Ureter (tissue), 1 donor: ENCODE measurements at regions not wholly inside any gene's neighbourhood (a gene's known extent, or its start where the extent isn't known, plus 50 kb on each side); places are given as distances from the start of the nearest gene placed in this dataset.

Experiments
- DNase-seq: peaks from one replicate; pipeline ENCODE4 v3.0.0-alpha.2; 2020; ENCODE audit warnings: low spot score
- donor health status: DM: yes; HTN: yes; CAD: no.

DNA sequence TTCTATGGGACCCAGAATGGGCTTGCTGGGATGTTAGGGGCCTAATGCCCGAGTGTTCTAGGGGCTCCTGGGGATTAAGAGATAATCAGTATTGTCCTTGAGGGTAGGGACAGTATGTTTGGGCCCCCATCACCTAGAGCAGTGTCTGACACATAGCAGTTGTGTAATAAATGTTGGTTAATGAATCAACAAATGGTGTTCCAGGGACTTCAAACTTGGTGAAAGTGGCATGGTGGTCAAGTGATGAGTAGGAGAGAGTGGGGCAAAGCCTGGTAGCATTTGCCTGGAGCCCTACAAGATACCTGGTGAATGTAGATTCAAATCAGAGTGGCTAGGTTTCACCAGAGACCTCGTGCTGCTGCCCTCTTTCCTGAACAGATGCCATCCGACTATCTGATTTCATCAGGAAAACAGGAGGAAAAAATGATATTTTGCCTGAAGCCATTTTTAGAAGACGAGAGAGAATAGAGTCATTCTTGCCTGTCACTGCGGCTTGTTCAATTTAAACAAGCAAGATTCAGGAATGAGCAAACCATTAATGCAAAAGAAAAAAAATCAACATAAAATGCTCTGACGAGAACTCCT lies 117.3 kb downstream of the RPL22L1 start:
- no peak for DNase-seq

DNA sequence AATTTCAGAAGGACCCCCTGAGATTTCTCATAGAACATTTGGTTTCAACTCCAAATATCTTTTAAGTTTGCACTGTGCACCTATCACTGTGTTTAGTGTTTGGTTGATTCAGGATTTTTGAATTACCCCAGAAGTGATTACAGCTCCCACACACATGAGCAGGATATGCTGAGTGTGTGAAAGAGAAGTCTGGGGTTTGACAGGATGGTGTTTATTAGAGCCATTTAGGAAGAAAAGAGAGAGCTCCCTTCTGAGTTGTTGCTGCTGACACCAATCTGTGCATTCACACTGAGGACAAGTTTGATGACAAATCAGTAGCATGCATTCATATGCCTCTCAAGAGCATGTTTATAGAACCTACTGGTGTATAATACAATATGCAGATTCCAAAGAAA lies 118.1 kb downstream of the RPL22L1 start:
- DNase-seq = no peak

DNA sequence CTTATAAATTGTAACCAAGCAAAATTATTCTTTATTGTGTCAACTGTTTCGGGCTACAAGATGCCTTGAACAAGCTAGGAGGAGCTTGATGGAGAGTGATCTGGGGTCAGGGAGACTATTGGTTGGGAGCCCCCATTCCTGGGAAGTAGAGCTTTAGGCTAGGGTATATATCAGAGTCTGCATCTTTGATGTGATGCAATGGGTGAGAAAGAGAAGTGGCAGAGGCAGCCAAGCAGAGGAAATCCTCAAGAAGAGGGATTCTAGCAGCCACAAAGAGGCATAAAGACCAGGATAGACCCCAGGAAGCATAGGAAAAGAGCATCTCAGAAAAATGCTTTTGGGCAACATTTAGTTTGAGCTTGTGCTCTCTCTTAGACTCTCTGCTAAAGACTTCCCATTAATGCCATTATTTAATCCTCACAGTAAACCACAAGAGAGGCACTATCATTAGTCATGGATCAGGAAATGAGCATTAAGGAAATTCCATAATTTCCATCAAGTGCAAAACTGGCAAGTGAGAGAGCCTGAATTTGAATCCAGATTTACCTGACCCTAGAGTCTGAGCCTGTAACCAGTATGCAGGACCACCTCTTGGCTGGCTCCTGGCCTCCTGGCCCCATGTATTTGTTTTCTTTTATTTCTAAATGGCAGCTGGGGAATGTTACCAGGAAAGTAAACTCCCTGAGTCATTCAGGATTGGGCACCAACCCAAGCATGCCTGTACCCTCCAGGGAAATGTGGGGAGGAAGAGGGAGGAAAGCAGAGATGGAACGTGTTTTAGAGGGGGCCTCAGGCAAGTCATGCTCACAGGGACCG lies 118.7 kb downstream of the RPL22L1 start:
- peak; percentile 61 for DNase-seq

DNA sequence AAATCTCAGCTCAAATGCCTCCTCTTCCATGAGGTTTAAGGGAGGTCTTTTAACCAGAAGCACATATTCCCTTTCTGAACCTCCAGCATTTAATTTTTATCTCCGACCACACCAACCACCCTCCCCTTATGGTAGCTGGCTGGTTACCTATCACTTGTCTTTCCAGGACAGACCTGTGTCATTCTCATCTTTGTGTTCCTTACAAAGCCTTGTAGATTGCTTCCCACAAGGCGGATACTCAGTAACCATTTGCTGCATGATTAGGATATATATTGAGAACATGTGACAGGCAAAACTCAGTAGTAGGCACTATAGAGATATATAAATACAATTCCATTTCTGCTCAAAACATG lies 119.5 kb downstream of the RPL22L1 start:
- no peak for DNase-seq

DNA sequence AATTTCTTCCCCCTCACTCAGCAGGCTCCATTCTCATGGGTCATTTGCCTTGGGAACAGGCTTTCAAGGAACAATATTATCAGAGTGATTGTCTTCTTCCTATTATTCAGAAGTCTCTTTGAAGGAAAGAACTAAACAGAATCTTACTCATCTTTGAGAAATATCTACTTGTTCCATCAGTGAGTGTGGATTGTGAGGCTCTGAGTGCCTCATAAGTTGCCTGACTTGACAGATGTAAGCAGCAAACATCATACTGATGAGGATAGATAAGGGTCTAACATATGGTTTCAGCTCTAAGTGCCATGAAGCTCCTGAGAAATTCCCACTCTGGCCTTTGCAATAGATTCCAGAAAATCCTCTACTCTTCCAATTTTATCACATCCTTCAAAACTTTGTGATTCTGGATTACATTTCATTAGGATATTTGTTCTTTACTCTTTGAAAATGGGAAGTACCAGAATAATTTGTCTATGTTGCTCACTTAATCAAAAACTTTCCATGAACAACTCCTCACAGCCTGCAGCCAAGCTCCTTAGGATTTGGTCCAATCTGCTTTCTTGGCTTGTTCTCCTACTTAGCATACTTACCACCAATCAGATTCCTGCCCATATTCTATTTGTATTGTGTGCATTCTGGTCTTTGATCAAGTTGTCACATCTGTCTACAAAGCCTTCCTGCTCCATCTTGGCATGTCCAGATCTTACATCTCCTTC lies 120.1 kb downstream of the RPL22L1 start:
- DNase-seq = no peak

DNA sequence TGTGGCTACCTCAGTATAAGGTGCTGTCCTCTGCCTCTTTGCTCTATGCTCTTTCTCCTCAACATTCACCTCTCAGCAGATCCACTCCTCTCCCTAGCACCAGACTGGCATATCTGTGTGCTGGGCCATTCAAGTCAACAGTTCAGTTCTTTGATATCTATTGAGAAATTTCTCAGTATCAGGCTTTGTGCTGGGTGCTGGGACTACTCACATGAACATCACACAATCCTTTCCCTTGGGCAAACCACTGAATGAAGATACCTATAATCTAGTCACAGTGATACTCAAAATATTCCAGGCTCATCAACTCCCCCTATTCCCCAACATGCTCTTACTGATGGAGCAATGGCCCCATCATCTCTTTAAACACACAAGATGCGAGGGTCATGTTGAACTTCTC lies 120.8 kb downstream of the RPL22L1 start:
- DNase-seq = no peak

DNA sequence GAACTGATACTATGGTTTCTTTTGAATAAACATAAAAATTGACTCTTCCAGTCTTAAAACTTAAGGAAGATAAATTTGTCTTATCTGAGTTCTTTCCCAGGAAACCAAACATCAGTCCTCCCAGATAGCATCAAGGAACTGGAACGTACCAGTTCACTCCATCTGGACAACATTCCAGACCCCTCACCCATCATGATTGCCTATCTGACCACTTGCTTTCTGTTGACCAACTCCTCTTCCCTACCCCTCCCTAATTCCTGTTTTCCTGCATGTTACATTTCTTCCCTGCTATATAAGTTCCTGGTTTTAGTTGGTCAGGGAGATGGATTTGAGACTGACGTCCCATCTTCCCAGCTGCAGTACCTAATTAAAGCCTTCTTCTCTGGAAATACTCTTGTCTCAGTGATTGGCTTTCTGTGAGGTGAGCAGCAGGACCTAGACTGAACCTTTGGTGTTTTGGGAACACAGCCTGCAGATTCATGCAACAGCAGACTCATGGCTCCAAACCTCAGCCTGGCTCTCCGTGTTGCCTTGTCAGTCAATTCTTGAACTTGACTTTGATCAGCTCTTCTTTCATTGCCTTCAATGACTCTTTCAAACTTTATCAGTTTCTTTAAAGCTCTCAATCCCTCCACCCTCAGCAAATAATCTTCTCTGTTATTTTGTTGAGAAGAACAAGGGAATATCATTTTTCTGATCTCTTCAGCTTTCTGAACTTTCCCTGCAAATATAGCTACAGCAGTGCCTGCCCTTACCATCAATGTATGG lies 123.6 kb downstream of the RPL22L1 start:
- no peak for DNase-seq

DNA sequence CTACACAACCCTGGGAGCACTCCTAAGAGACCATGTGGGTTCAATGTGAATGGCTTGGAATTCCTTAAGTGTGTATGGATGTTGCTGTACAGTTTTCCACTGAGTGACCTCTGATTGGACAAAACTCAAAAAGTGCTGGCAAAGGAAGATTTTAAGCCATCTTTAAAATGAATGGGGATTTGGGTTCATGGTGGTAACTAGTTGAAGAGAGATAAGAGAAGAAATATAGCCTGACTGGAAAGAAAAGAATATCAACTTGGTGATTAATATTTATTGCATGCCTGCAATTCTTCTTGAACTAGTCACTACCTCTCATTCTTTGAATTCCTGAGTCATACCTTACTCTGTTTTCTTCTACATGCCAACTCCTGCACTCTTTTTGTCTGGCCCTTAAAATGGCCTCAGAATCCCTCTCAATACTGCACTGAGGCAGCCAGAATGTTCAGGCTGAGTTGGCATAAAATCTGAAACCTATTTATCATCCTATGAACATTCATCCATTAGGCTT lies 124.7 kb downstream of the RPL22L1 start:
- no peak for DNase-seq

DNA sequence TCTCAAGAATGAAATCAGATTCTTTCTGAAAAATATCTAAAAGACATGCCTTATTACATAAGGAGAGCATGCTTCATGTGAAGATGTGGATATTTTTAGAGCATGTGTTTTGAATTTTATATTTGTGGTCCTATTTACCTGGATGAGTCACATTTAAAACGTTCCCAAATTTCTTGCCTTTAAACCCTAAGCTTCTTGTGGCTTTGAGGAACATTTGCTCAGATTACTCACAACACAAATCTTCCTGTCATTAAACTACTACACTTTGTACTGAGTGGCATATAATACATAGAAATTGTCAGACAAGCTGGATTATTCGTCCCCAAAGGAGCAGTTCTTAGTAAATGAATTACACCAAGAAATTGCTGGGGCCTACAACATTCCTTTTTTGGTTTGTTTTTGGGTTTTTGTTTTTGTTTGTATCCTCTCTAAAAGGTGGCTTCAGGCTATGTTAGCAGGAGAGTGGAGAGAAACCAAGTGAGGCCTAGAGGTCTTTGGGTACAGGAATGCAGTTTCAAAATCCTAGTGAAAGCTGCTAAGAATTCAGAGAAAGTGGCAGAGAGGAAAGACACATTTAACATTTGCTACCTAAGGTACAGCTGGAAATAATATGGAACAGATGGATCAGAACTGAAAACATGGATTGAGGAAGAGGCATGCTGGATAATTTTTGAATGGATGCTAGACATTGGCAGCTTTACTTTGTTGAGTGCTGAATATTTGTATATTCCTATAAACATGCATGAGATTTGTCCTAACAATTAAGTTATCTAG lies 128.1 kb downstream of the RPL22L1 start:
- DNase-seq = no peak

DNA sequence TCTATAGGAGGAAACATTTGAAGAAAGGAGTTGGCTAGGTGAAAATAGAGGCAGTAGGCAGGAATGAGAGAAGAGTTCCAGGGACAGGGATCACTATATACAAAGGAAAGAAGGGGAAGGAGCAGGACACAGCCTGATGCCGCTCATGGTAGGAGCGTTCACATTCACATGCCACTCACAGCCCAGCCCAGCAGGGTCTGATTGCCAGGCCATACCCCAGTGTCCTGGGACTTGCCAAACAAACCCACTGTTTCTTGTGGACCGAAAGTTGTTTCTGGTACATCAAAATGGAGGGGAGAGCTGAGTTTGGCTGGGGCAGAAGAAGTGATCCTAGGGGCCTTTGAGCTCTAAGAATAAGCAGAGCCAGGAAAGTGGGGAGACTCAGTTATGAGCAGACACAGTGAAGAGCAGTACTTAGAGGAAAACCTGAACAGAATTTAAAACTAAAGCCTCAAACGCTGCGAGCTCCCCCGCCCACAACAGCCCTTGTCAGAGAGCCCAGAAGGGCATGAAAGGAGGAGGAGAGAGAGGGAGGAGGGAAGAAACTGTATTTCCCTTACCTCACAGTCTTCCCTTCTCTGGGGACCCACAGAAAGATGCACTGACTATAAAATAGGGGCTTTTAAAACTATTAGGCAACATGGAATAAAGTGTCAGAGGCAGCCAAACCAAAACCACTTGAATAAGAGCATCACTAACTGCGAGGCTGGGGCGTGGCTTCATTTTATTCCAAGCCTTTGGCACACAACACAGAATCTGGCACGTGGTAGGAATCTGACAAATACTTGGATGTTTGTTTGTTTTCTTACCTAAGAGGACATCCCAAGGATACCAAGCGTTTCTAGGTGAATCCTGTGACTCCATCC lies 129.0 kb downstream of the RPL22L1 start:
- peak; percentile 54 for DNase-seq

DNA sequence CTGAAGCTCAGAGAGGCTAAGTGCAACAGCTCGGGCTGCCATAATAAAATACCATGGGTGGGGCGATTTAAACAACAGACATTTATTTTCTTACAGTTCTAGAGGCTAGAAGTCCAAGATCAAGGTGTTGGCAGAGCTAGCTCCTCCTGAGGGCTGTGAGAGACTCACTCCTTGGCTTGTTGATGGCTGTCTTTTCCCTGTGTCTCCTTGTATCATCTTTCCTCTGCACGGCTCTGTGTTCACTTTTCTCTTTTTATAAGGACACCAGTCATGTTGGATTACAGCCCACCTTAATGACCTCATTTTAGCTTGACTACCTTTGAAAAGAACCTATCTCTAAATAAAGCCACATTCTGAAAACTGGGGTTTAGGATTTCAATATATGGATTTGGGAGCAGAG lies 129.7 kb downstream of the RPL22L1 start:
- no peak for DNase-seq

DNA sequence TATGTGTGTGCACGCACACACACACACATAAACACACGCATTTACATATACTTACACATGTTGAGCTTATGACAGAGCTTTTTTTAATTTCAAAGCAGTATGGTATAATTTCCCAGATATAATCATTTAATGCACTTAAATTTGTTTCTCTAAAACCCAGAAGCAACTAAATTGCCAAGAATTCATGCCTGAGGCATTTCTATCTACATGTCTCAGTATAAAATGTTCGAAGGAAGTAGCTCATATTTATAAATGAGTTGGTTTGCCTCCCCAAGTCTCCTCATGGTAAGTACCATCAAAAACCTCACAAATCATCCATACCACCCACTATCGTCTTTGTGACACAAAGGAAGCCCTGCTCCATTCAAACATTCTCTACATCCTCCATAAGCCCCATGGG lies 130.6 kb downstream of the RPL22L1 start:
- DNase-seq = no peak

DNA sequence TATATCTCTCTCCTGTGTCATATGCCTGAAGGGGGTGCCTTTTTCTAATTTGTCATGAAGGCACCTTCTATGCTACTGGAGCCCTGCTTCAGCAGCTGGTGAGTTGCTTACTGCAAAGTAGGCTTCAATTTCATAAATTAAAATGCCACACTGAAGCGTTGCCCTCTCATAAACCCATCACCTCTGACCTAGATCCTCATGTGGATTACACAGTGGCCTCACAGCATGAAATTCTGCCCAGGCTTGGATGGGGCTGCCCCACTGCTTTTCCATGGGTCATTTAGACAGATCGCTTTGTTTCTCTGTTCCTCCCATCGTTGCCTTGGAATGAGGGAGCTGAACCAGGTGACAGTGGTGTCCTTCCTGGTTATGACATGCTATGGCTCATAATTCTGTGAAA lies 131.2 kb downstream of the RPL22L1 start:
- DNase-seq = no peak

DNA sequence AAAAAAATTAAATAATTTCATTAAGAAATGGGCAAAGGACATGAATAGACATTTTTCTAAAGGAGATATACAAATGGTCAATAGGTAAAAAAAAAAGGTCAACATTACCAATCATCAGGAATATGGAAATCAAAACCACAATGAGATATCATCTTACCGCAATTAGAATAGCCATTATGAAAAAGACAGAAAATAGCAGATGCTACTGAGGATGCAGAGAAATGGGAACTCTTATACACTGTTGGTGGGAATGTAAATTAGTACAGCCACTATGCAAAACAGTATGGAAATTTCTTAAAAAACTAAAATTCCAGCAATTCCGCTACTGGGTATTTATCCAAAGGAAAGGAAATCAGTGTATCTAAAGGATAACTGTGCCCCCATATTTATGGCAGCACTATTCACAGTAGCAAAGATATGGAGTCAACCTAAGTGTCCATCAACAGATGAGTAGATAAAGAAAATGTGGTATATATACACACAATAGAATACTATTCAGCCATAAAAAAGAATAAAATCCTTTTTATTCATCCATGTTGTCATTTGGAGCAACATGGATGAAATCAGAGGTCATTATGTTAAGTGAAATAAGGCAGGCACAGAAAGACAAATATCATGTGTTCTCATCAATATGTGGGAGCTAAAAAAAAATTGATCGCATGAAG lies 132.4 kb downstream of the RPL22L1 start:
- DNase-seq = no peak

DNA sequence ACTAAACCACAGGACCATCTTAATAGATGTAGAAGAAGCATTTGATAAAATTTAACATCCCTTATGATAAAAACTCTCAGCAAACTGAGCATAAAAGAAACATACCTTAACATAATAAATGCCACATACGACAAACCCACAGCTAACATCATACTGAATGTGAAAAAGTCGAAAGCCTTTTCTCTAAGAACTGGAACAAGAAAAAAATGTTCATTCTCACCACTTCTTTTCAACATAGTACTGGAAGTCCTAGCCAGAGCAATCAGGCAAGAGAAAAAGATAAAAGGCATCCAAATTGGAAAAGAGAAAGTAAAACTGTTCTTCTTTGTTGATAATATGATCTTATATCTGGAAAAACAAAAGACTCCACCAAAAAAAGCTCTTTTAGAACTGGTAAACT lies 134.2 kb downstream of the RPL22L1 start:
- no peak for DNase-seq

DNA sequence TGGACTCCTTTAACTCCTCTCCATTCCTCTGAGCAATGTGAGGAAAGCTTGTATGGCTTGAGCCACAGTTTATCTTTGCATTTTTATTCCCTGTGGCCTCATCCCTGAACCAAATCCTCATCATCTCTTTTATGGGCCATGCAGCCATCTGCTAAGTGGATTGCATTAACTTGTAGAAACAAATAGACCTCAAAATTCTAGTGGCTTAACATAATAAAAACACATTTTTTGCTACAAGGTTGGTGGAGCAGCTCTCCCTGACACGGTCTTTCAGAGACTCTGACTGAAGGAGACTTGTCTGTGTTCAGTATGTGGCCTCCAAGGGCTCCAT lies 135.3 kb downstream of the RPL22L1 start:
- no peak for DNase-seq

DNA sequence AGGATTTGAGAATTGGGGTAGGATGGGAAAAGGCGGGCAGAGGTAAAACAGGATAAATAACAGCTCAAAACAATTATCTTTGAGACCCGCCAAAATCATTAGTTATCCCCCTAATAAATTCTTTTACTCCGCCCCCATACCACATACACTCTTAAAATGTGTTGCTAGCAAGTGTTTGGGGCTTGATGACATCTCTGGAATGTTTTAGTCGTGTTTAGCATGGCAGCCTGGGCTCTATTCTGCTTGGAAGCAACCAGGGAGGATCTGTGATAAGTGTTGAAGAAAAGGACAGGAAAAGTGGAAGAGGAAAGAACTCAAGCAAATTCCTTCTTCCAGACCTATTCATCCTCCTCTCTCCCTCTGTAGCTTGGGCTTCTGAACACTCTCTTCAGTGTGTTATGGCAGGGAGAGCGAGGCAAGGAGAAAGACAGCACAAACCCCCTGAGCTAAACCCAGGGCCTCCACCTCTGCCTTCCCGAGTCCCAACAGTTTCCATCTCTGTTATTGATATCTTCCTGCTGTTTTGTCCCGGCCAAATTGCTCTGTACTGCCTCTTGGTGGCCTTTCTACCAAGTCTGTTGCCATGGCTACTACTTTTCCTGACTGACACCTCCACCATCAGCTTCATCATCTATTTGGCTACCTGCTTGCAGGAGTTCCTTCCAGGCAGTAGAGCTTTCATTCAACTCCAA lies 135.8 kb downstream of the RPL22L1 start:
- no peak for DNase-seq

DNA sequence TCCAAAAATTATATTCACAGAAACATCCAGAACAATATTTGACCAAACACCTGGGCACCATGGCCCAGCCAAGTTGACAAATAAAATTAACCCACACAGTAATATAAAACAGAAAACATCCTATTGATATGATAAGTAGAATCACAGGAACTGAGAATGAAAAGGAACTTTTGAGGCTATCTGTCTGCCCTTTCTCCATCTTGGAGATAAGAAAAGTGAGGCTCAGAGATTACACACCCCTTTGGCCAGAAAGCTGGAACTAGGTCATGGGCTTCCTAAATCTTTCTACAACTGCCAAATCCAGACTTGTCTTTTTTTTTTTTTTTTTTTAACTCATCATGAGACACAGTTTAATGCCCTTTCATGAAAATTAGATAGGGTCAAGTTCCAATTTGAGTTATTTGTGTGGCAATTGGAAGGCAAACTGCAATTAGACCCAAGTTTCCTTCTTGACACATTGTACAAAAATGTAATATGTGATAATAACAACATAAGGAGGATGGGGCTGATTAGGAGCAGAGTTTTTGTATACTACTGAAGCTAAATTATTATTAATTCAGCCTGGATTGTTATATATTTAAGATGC lies 137.2 kb downstream of the RPL22L1 start:
- DNase-seq = no peak

DNA sequence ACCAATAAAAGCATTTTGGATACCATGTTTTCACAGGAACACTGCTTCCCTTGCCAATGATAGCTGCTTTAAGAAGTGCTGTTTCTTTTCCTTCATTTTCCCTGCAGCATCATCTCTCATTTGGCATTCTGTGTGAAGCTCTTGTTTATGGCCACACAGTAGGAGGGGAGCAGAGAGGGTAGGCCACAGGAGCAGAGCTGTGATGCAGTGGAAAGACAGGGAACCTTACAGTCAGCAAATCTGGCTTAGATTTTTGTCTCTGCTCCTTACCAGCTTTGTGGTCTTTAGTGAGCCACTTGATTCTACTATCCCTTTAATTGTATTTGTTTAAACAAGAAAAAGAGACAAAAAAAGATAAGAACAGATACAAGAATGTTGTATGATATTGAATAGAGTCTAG lies 138.7 kb downstream of the RPL22L1 start:
- DNase-seq = no peak
